ENCODE measurements at regions not wholly inside any gene's neighbourhood (a gene's known extent, or its start where the extent isn't known, plus 50 kb on each side); places are given as distances from the start of the nearest gene placed in this dataset.

- H3K4me1 ChIP-seq (ENCODE audit: control insufficient read depth in 1 of 2, insufficient read depth in 2 of 2, low read length in 2 of 2): peaks cover 7 to 9% of the 10 kb centered on the region in 2 donors
- H3K36me3 ChIP-seq (replicated peaks in 1 of 2; ENCODE audit: control insufficient read depth in 1 of 2, insufficient read depth in 2 of 2, low read length in 2 of 2): no peaks in the 10 kb centered on the region
- Mint-ChIP-seq H3K9me3 (peaks cover 0 to 15% (median 7%) of the 10 kb centered on the region in 7 donors), H3K27ac (no peak overlapping the region), H3K36me3 (no peaks in the 10 kb centered on the region), H3K4me3 (no peak overlapping the region), H3K4me1 (peaks cover 15% of the 10 kb centered on the region), H3K27me3 (ENCODE audit: low read depth in 3 of 3) (peaks cover 0 to 2% (median 1%) of the 10 kb centered on the region in 3 donors)
- no peaks in the 10 kb centered on the region for H3K79me2 ChIP-seq (ENCODE audit: insufficient read depth, low read length)
- H3K27me3 ChIP-seq (ENCODE audit: control insufficient read depth in 2 of 2, insufficient read depth in 2 of 2, low read length in 2 of 2): no peaks in the 10 kb centered on the region
- no peak overlapping the region for H3K27ac ChIP-seq (ENCODE audit: low read depth in 1 of 2, low read length in 2 of 2)
- no peaks in the 10 kb centered on the region for H4K20me1 ChIP-seq (ENCODE audit: insufficient read depth, low read length)
- H3K9me3 ChIP-seq (replicated peaks in 1 of 2; ENCODE audit: control insufficient read depth in 1 of 2, insufficient read depth in 1 of 2, low read length in 2 of 2): peaks cover 0 to 3% of the 10 kb centered on the region in 2 donors
- 90% methylated on average over 2 of the region's 6 CpGs for WGBS (ENCODE audit: insufficient coverage)
- intact Hi-C loops (cut with micrococcal nuclease): no loop called here
- DNase-seq: no peak
- no peak for TF ChIP-seq CTCF (IDR thresholded peaks at IDR 0.05)
- H3K4me3 ChIP-seq (replicated peaks in 1 of 3; ENCODE audit: low read depth in 2 of 3, low read length in 3 of 3): no peak overlapping the region
- no peak overlapping the region for H3K9ac ChIP-seq (ENCODE audit: insufficient read depth, low read length, poor library complexity, severe bottlenecking)
- no peak overlapping the region for H2AFZ ChIP-seq (ENCODE audit: insufficient read depth, low read depth, low read length, poor library complexity, severe bottlenecking)
- H3K4me2 ChIP-seq (replicated peaks; ENCODE audit: extremely low read depth, low read length, poor library complexity, severe bottlenecking): no peak overlapping the region
Measured at GRCh38 chr6:119459207-119459974, 109.8 kb upstream of the MAN1A1 start.

GRCh38 chr6:119454714-119455113 lies 105.2 kb upstream of the MAN1A1 start:
- peak in 2 of 3 donors; percentile 28 to 60 for DNase-seq
- peaks cover 0 to 12% (median 7%) of the 10 kb centered on the region in 7 donors for H3K9me3 Mint-ChIP-seq

More at GRCh38 chr6:119454714-119455113, 105.2 kb upstream of the MAN1A1 start:
- H3K4me1 ChIP-seq (ENCODE audit: control insufficient read depth in 1 of 2, insufficient read depth in 2 of 2, low read length in 2 of 2): peaks cover 20 to 21% of the 10 kb centered on the region in 2 donors
- 20% methylated on average over 1 of the region's 2 CpGs for WGBS (ENCODE audit: insufficient coverage)
- H4K20me1 ChIP-seq (ENCODE audit: insufficient read depth, low read length): no peaks in the 10 kb centered on the region
- no peak overlapping the region for H3K4me3 ChIP-seq (replicated peaks in 1 of 3; ENCODE audit: low read depth in 2 of 3, low read length in 3 of 3)
- H3K27ac ChIP-seq (ENCODE audit: low read depth in 1 of 2, low read length in 2 of 2): no peak overlapping the region
- intact Hi-C loops (cut with micrococcal nuclease): no loop called here
- H3K4me3 Mint-ChIP-seq: no peak overlapping the region
- H3K36me3 Mint-ChIP-seq: no peaks in the 10 kb centered on the region
- peaks cover 0 to 5% of the 10 kb centered on the region in 2 donors for H3K9me3 ChIP-seq (replicated peaks in 1 of 2; ENCODE audit: control insufficient read depth in 1 of 2, insufficient read depth in 1 of 2, low read length in 2 of 2)
- H3K79me2 ChIP-seq (ENCODE audit: insufficient read depth, low read length): no peaks in the 10 kb centered on the region
- no peak for TF ChIP-seq CTCF (IDR thresholded peaks at IDR 0.05)
- no peak overlapping the region for H3K27ac Mint-ChIP-seq
- H3K4me2 ChIP-seq (replicated peaks; ENCODE audit: extremely low read depth, low read length, poor library complexity, severe bottlenecking): no peak overlapping the region
- H3K36me3 ChIP-seq (replicated peaks in 1 of 2; ENCODE audit: control insufficient read depth in 1 of 2, insufficient read depth in 2 of 2, low read length in 2 of 2): no peaks in the 10 kb centered on the region
- no peak overlapping the region for H3K9ac ChIP-seq (ENCODE audit: insufficient read depth, low read length, poor library complexity, severe bottlenecking)
- no peak overlapping the region for H2AFZ ChIP-seq (ENCODE audit: insufficient read depth, low read depth, low read length, poor library complexity, severe bottlenecking)
- H3K27me3 ChIP-seq (ENCODE audit: control insufficient read depth in 2 of 2, insufficient read depth in 2 of 2, low read length in 2 of 2): no peaks in the 10 kb centered on the region
- H3K27me3 Mint-ChIP-seq (ENCODE audit: low read depth in 3 of 3): peaks cover 0 to 2% (median 1%) of the 10 kb centered on the region in 3 donors
- peaks cover 29% of the 10 kb centered on the region for H3K4me1 Mint-ChIP-seq
